AG04449 (cell line): ENCODE measurements at regions not wholly inside any gene's neighbourhood (a gene's known extent, or its start where the extent isn't known, plus 50 kb on each side); places are given as distances from the start of the nearest gene placed in this dataset.

Source experiments
- CTCF ChIA-PET: fragments of 350-600 bp; formaldehyde crosslinking; extraction: SDS; loops from one replicate; lab custom pipeline; 2021; ENCODE audit warnings: antibody characterized with exemption; lab: Yijun Ruan, JAX
- POLR2A ChIA-PET: fragments of 400-600, 350-600 bp; formaldehyde crosslinking; extraction: SDS; loops from one replicate; lab custom pipeline; 2020; ENCODE audit warnings: antibody characterized with exemption, inconsistent platforms; lab: Yijun Ruan, JAX
- DNase-seq: peaks from one replicate; pipeline ENCODE4 v3.0.0-alpha.2; 2010; ENCODE audit warnings: low read depth, low spot score
- H3K4me3 ChIP-seq: 2 replicates; pipeline ENCODE4 v1.5.1; 2011; ENCODE audit warnings: low read depth, mild to moderate bottlenecking, control low read depth, low read length
- CTCF ChIP-seq: IDR thresholded peaks from one replicate; pipeline ENCODE4 v1.5.1; 2011; ENCODE audit warnings: mild to moderate bottlenecking, moderate library complexity, low read length, control low read depth, inconsistent platforms; ENCODE audit not compliant: insufficient read depth; ENCODE audit errors: missing control alignments

GRCh38 chr12:69015017-69015416 is 82.0 kb upstream of the CPM start:
- H3K4me3 ChIP-seq = no peak overlapping the region
- POLR2A ChIA-PET = no interaction called here
- CTCF ChIA-PET = interaction anchor here (0.9 to 1.2 kb wide), 2 partner anchors 9 to 55 kb away, joined by 3 read pairs; no protein-coding TSS in a partner anchor
- no peak for TF ChIP-seq CTCF
- no peak for DNase-seq

DNA sequence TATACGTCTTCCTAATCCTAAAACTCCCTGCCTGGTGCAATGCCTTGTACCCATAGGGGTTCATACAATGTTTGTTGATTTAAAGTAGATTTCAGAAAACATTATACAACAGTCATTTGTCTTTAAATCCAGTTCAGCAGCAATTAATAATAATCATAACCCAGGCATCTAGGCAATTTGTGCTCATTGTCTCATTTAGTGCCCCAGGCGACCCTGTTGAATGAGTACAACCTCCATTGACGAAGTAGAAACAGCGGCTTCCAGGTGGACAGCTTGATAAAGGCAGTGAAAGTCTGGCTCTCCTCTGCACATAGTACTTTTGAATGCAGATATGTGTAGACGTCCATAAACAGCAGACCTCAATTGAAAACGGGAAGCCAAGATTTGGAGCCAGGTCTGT is 82.9 kb upstream of the CPM start:
- H3K4me3 ChIP-seq = no peak overlapping the region
- POLR2A ChIA-PET = no interaction called here
- CTCF ChIA-PET = interaction anchor here (0.9 to 1.2 kb wide), 2 partner anchors 8 to 54 kb away, joined by 3 read pairs; no protein-coding TSS in a partner anchor
- DNase-seq = no peak
- TF ChIP-seq CTCF = no peak

- ChIA-PET CTCF (no interaction called here), POLR2A (no interaction called here)
- DNase-seq = no peak
- no peak overlapping the region for H3K4me3 ChIP-seq
- no peak for TF ChIP-seq CTCF
These were observed 86.1 kb upstream of the CPM start for GRCh38 chr12:69019082-69019481.

GRCh38 chr12:69019910-69020309 is 86.9 kb upstream of the CPM start:
- ChIA-PET POLR2A (no interaction called here), CTCF (interaction anchor here (1.3 kb wide), 1 partner anchor 9 kb away, joined by 3 read pairs; no protein-coding TSS in a partner anchor)
- no peak overlapping the region for H3K4me3 ChIP-seq

DNA sequence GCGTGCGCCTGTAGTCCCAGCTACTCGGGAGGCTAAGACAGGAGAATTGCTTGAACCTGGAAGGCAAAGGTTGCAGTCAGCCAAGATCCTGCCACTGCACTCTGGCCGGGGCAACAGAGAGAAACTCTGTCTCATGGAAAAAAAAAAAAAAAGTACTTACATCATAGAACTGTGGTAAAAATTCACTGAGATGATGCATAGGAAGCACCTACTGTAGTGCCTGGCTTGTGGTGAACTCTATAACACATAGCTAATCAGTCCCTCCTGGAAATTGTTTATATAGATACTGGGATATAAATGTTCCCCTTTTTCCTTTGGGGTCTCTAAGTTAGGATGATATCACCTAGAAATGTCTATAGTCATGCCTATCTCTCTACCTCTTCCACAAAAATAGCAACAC is 89.7 kb upstream of the CPM start:
- H3K4me3 ChIP-seq = no peak overlapping the region
- POLR2A ChIA-PET = no interaction called here
- no peak for TF ChIP-seq CTCF
- CTCF ChIA-PET = no interaction called here
- no peak for DNase-seq

More at GRCh38 chr12:69019910-69020309, 86.9 kb upstream of the CPM start:
- no peak for DNase-seq
- TF ChIP-seq CTCF = no peak

GRCh38 chr12:69023840-69024239 is 90.9 kb upstream of the CPM start:
- no peak for TF ChIP-seq CTCF
- no peak for DNase-seq
- POLR2A ChIA-PET = no interaction called here
- H3K4me3 ChIP-seq = no peak overlapping the region
- CTCF ChIA-PET = interaction anchor here (1.1 to 1.4 kb wide), 2 partner anchors 9 to 10 kb away, joined by 3 read pairs; no protein-coding TSS in a partner anchor
